GM18520 (cell line): ENCODE measurements at regions not wholly inside any gene's neighbourhood (a gene's known extent, or its start where the extent isn't known, plus 50 kb on each side); places are given as distances from the start of the nearest gene placed in this dataset.

Experiments
- ATAC-seq: cut with Tn5 transposase; IDR thresholded peaks from one replicate; pipeline ENCODE4 v1.9.1; 2021; ENCODE audit not compliant: unreplicated experiment

- no peak for ATAC-seq
These were observed 85.1 kb upstream of the CCDC91 start for GRCh38 chr12:28104903-28105864.

GRCh38 chr12:28107679-28108078, 82.6 kb upstream of the CCDC91 start:
- no peak for ATAC-seq

- ATAC-seq, result peak; percentile 36
These were observed 81.7 kb upstream of the CCDC91 start for GRCh38 chr12:28108599-28108998.

- ATAC-seq, result no peak
These were observed 79.9 kb upstream of the CCDC91 start for GRCh38 chr12:28110329-28110728.

- no peak for ATAC-seq
These were observed 75.8 kb upstream of the CCDC91 start for GRCh38 chr12:28114488-28114887.

GRCh38 chr12:28121433-28121832, 68.8 kb upstream of the CCDC91 start:
- ATAC-seq, result no peak

- ATAC-seq, result no peak
These were observed 68.2 kb upstream of the CCDC91 start for GRCh38 chr12:28121899-28122655.

GRCh38 chr12:28122756-28123155, 67.5 kb upstream of the CCDC91 start:
- no peak for ATAC-seq

GRCh38 chr12:28127455-28127854, 62.8 kb upstream of the CCDC91 start:
- no peak for ATAC-seq

GRCh38 chr12:28129031-28129430, 61.2 kb upstream of the CCDC91 start:
- ATAC-seq, result no peak

GRCh38 chr12:28130234-28130624, 60.0 kb upstream of the CCDC91 start:
- ATAC-seq, result no peak

- ATAC-seq, result no peak
These were observed 59.3 kb upstream of the CCDC91 start for GRCh38 chr12:28130625-28131598.

GRCh38 chr12:28132398-28132797, 57.9 kb upstream of the CCDC91 start:
- no peak for ATAC-seq

- no peak for ATAC-seq
These were observed 54.3 kb upstream of the CCDC91 start for GRCh38 chr12:28135801-28136439.

- no peak for ATAC-seq
These were observed 52.8 kb upstream of the CCDC91 start for GRCh38 chr12:28137414-28137813.

GRCh38 chr12:28140404-28140803, 49.9 kb upstream of the CCDC91 start:
- no peak for ATAC-seq
